ENCODE measurements at regions not wholly inside any gene's neighbourhood (a gene's known extent, or its start where the extent isn't known, plus 50 kb on each side); places are given as distances from the start of the nearest gene placed in this dataset.

DNA sequence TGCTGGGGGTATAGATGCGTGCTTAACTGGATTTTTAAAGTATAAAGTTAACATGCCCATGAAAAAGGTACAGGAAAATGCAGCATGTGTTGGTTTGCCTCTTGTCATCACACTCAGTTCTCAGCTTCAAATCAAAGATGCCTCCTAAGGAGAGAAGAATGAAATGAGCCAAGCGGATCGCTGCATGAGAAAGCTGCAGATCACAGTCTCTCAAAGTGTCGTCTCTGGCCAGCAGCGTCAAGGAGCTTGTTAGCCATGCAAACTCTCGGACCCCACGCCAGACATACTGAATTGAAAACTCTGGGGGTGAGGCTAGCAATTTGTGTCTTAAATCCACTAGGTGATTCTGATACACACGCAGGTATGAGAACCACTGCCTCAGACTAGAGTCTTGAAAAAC, 297.2 kb downstream of the AJAP1 start:
- H3K9ac ChIP-seq (ENCODE audit: low read depth, low read length) = no peak overlapping the region
- no peak overlapping the region for H3K4me2 ChIP-seq (ENCODE audit: insufficient read depth, low read length)
- no peak for DNase-seq
- no peaks in the 10 kb centered on the region for H3K27me3 ChIP-seq (ENCODE audit: insufficient read depth, low read length, poor library complexity)
- H3K36me3 ChIP-seq (ENCODE audit: insufficient read depth, low read length) = no peaks in the 10 kb centered on the region
- no peak for TF ChIP-seq EZH2 (IDR thresholded peaks at IDR 0.05; ENCODE audit: borderline replicate concordance, low read depth, low read length, severe bottlenecking)
- TF ChIP-seq CTCF (IDR thresholded peaks at IDR 0.05; ENCODE audit: borderline replicate concordance, extremely low read depth, low read length, poor library complexity, severe bottlenecking) = no peak
- no peak overlapping the region for H3K4me3 ChIP-seq (ENCODE audit: low read depth in 1 of 2, low read length in 2 of 2)
- no peak for ATAC-seq (ENCODE audit: insufficient read depth, low read depth)
- H3K4me1 ChIP-seq (ENCODE audit: insufficient read depth, low read length) = no peaks in the 10 kb centered on the region
- no peak overlapping the region for H2AFZ ChIP-seq (ENCODE audit: low read depth, low read length)
- H3K9me3 ChIP-seq (ENCODE audit: insufficient read depth, low read length, severe bottlenecking) = peaks cover 9% of the 10 kb centered on the region
- no peaks in the 10 kb centered on the region for H4K20me1 ChIP-seq (ENCODE audit: insufficient read depth, low read length)
- no peak overlapping the region for H3K27ac ChIP-seq (ENCODE audit: low read length)
- no peaks in the 10 kb centered on the region for H3K79me2 ChIP-seq (ENCODE audit: insufficient read depth, low read length)

- no peaks in the 10 kb centered on the region for H3K36me3 ChIP-seq (ENCODE audit: insufficient read depth, low read length)
- DNase-seq (no peak), ATAC-seq (ENCODE audit: insufficient read depth, low read depth) (no peak)
- H3K9me3 ChIP-seq (ENCODE audit: insufficient read depth, low read length, severe bottlenecking) = peaks cover 9% of the 10 kb centered on the region
- H4K20me1 ChIP-seq (ENCODE audit: insufficient read depth, low read length) = no peaks in the 10 kb centered on the region
- H3K27me3 ChIP-seq (ENCODE audit: insufficient read depth, low read length, poor library complexity) = no peaks in the 10 kb centered on the region
- no peak overlapping the region for H3K9ac ChIP-seq (ENCODE audit: low read depth, low read length)
- no peaks in the 10 kb centered on the region for H3K4me1 ChIP-seq (ENCODE audit: insufficient read depth, low read length)
- H3K79me2 ChIP-seq (ENCODE audit: insufficient read depth, low read length) = no peaks in the 10 kb centered on the region
- H3K27ac ChIP-seq (ENCODE audit: low read length) = no peak overlapping the region
- no peak overlapping the region for H3K4me3 ChIP-seq (ENCODE audit: low read depth in 1 of 2, low read length in 2 of 2)
- TF ChIP-seq EZH2 (IDR thresholded peaks at IDR 0.05; ENCODE audit: borderline replicate concordance, low read depth, low read length, severe bottlenecking) (no peak), CTCF (IDR thresholded peaks at IDR 0.05; ENCODE audit: borderline replicate concordance, extremely low read depth, low read length, poor library complexity, severe bottlenecking) (no peak)
- no peak overlapping the region for H3K4me2 ChIP-seq (ENCODE audit: insufficient read depth, low read length)
- H2AFZ ChIP-seq (ENCODE audit: low read depth, low read length) = no peak overlapping the region
These were observed 291.9 kb downstream of the AJAP1 start for GRCh38 chr1:4946343-4946742.

GRCh38 chr1:4944911-4945310, 290.5 kb downstream of the AJAP1 start:
- ATAC-seq (ENCODE audit: insufficient read depth, low read depth) = no peak
- TF ChIP-seq EZH2 (IDR thresholded peaks at IDR 0.05; ENCODE audit: borderline replicate concordance, low read depth, low read length, severe bottlenecking) = no peak
- TF ChIP-seq CTCF (IDR thresholded peaks at IDR 0.05; ENCODE audit: borderline replicate concordance, extremely low read depth, low read length, poor library complexity, severe bottlenecking) = no peak
- H3K4me1 ChIP-seq (ENCODE audit: insufficient read depth, low read length) = no peaks in the 10 kb centered on the region
- no peak overlapping the region for H2AFZ ChIP-seq (ENCODE audit: low read depth, low read length)
- DNase-seq = no peak
- H3K4me2 ChIP-seq (ENCODE audit: insufficient read depth, low read length) = no peak overlapping the region
- H3K9ac ChIP-seq (ENCODE audit: low read depth, low read length) = no peak overlapping the region
- H3K36me3 ChIP-seq (ENCODE audit: insufficient read depth, low read length) = no peaks in the 10 kb centered on the region
- H3K4me3 ChIP-seq (ENCODE audit: low read depth in 1 of 2, low read length in 2 of 2) = no peak overlapping the region
- H3K27ac ChIP-seq (ENCODE audit: low read length) = no peak overlapping the region
- peaks cover 11% of the 10 kb centered on the region for H3K9me3 ChIP-seq (ENCODE audit: insufficient read depth, low read length, severe bottlenecking)
- H3K27me3 ChIP-seq (ENCODE audit: insufficient read depth, low read length, poor library complexity) = no peaks in the 10 kb centered on the region
- H3K79me2 ChIP-seq (ENCODE audit: insufficient read depth, low read length) = no peaks in the 10 kb centered on the region
- no peaks in the 10 kb centered on the region for H4K20me1 ChIP-seq (ENCODE audit: insufficient read depth, low read length)

- Histone ChIP-seq H3K27ac (ENCODE audit: low read length) (no peak overlapping the region), H2AFZ (ENCODE audit: low read depth, low read length) (no peak overlapping the region), H3K4me1 (ENCODE audit: insufficient read depth, low read length) (no peaks in the 10 kb centered on the region), H3K36me3 (ENCODE audit: insufficient read depth, low read length) (no peaks in the 10 kb centered on the region), H3K79me2 (ENCODE audit: insufficient read depth, low read length) (no peaks in the 10 kb centered on the region), H3K4me2 (ENCODE audit: insufficient read depth, low read length) (no peak overlapping the region), H4K20me1 (ENCODE audit: insufficient read depth, low read length) (no peaks in the 10 kb centered on the region), H3K27me3 (ENCODE audit: insufficient read depth, low read length, poor library complexity) (no peaks in the 10 kb centered on the region), H3K9ac (ENCODE audit: low read depth, low read length) (no peak overlapping the region), H3K4me3 (ENCODE audit: low read depth in 1 of 2, low read length in 2 of 2) (no peak overlapping the region), H3K9me3 (ENCODE audit: insufficient read depth, low read length, severe bottlenecking) (peaks cover 19% of the 10 kb centered on the region)
- DNase-seq (no peak), ATAC-seq (ENCODE audit: insufficient read depth, low read depth) (no peak)
- TF ChIP-seq CTCF (IDR thresholded peaks at IDR 0.05; ENCODE audit: borderline replicate concordance, extremely low read depth, low read length, poor library complexity, severe bottlenecking) = no peak
- TF ChIP-seq EZH2 (IDR thresholded peaks at IDR 0.05; ENCODE audit: borderline replicate concordance, low read depth, low read length, severe bottlenecking) = no peak
These were observed 289.7 kb downstream of the AJAP1 start for GRCh38 chr1:4944072-4944471.
